ENCODE measurements at regions not wholly inside any gene's neighbourhood (a gene's known extent, or its start where the extent isn't known, plus 50 kb on each side); places are given as distances from the start of the nearest gene placed in this dataset.

GRCh38 chr2:159855143-159855542 lies 57.1 kb upstream of the CD302 start:
- TF ChIP-seq GZF1 (CRISPR knock-in tag; IDR thresholded peaks at IDR 0.05) (no peak), NR2C2 (CRISPR knock-in tag; IDR thresholded peaks at IDR 0.05; ENCODE audit: borderline replicate concordance) (no peak), FOSL1 (CRISPR knock-in tag; IDR thresholded peaks at IDR 0.05; ENCODE audit: borderline replicate concordance) (no peak), U2AF1 (optimal IDR thresholded peaks at IDR 0.05; ENCODE audit: low read depth, low read length) (no peak), CTCF (CRISPR knock-in tag; IDR thresholded peaks at IDR 0.05) (no peak), AFF4 (CRISPR knock-in tag; IDR thresholded peaks at IDR 0.05) (no peak), FOXJ3 (CRISPR knock-in tag; IDR thresholded peaks at IDR 0.05; ENCODE audit: borderline replicate concordance) (no peak), RFX3 (CRISPR knock-in tag; IDR thresholded peaks at IDR 0.05) (no peak), PAX8 (CRISPR knock-in tag; IDR thresholded peaks at IDR 0.05; ENCODE audit: borderline replicate concordance) (no peak), RFX1 (IDR thresholded peaks at IDR 0.05) (no peak)

Measured in HepG2 (cell line).